GM12878 (cell line): ENCODE measurements at regions not wholly inside any gene's neighbourhood (a gene's known extent, or its start where the extent isn't known, plus 50 kb on each side); places are given as distances from the start of the nearest gene placed in this dataset.

Source experiments
- ATAC-seq: fragments of 200-7000 bp; cut with Tn5 transposase; 3 replicates; pipeline ENCODE4 v1.9.1; 2020; ENCODE audit warnings: mild to moderate bottlenecking, moderate library complexity
- BruUV-seq: library from RNA; stranded (reverse); fragments of 400-500 nt; replicated peaks from 2 replicates; lab custom pipeline; 2021; lab: Mats Ljungman, UMichigan
- CTCF ChIA-PET: fragments of 300-600 bp; sonication (Branson Sonifier 250); formaldehyde crosslinking; extraction: SDS; loops from one replicate; lab custom pipeline; 2021; ENCODE audit warnings: inconsistent platforms; lab: Yijun Ruan, JAX
- POLR2A ChIA-PET: fragments of 350-600 bp; formaldehyde crosslinking; extraction: SDS; loops from one replicate; lab custom pipeline; 2021; ENCODE audit warnings: inconsistent platforms; lab: Charles Lee
- RAD21 ChIA-PET: fragments of 300-600 bp; sonication (Branson Sonifier 250); formaldehyde crosslinking; loops from one replicate; lab custom pipeline; 2023; ENCODE audit warnings: antibody characterized with exemption; ENCODE audit not compliant: unreplicated experiment; lab: Charles Lee
- SMC1A ChIA-PET: fragments of 300-600 bp; sonication (Branson Sonifier 250); formaldehyde crosslinking; loops from one replicate; lab custom pipeline; 2023; ENCODE audit not compliant: unreplicated experiment, uncharacterized antibody; lab: Charles Lee
- DNase-seq: peaks from one replicate; pipeline ENCODE4 v3.0.0-alpha.2; 2011; ENCODE audit warnings: low read depth, low spot score
- FAIRE-seq: peaks from 3 replicates; lab custom pipeline; 2011; peaks lifted over from hg19 to GRCh38; lab: Jason Lieb, UNC
- H2AFZ ChIP-seq: 2 replicates; pipeline ENCODE4 v1.6.0; 2011; ENCODE audit warnings: low read depth, low read length, control low read depth; ENCODE audit not compliant: control insufficient read depth
- H3K27ac ChIP-seq: 2 replicates; pipeline ENCODE4 v1.5.1; 2011; ENCODE audit warnings: control low read depth; ENCODE audit not compliant: control insufficient read depth, insufficient read depth
- H3K27me3 ChIP-seq, 2 experiments: replicated peaks in 1 of 2; 2 replicates each; pipeline versions ENCODE4 v1.6.0 to v1.6.1; 2011; ENCODE audit warnings: low read length in 1 of 2; ENCODE audit not compliant: control insufficient read depth in 2 of 2, insufficient read depth in 2 of 2
- H3K36me3 ChIP-seq, 2 experiments: 2 replicates each; pipeline ENCODE4 v1.5.1; 2011; ENCODE audit warnings: low read length in 1 of 2; ENCODE audit not compliant: control insufficient read depth in 2 of 2, insufficient read depth in 2 of 2
- H3K4me1 ChIP-seq: 2 replicates; pipeline ENCODE4 v1.6.1; 2011; ENCODE audit warnings: mild to moderate bottlenecking, low read length, moderate library complexity, mixed read lengths; ENCODE audit not compliant: control insufficient read depth, insufficient read depth
- H3K4me2 ChIP-seq: 2 replicates; pipeline ENCODE4 v1.6.0; 2011; ENCODE audit warnings: control low read depth; ENCODE audit not compliant: control insufficient read depth, insufficient read depth
- H3K4me3 ChIP-seq: fragments of 200-600 bp; sonication (generic); 2 replicates; pipeline ENCODE4 v1.5.1; 2016
- H3K79me2 ChIP-seq: 2 replicates; pipeline ENCODE4 v1.6.0; 2011; ENCODE audit warnings: low read length; ENCODE audit not compliant: control insufficient read depth, insufficient read depth
- H3K9ac ChIP-seq: 2 replicates; pipeline ENCODE4 v1.8.0; 2011; ENCODE audit warnings: low read length, control low read depth, mixed read lengths; ENCODE audit not compliant: control insufficient read depth, insufficient read depth
- H3K9me3 ChIP-seq: replicated peaks from 3 replicates; pipeline ENCODE4 v1.5.1; 2011; ENCODE audit warnings: mild to moderate bottlenecking, low read length; ENCODE audit not compliant: control insufficient read depth, insufficient read depth
- H4K20me1 ChIP-seq: 2 replicates; pipeline ENCODE4 v1.6.0; 2011; ENCODE audit not compliant: control insufficient read depth, insufficient read depth
- CBFB ChIP-seq: IDR thresholded peaks from 2 replicates; pipeline ENCODE4 v1.6.1; 2016; ENCODE audit warnings: antibody characterized with exemption, low read depth
- CBX3 ChIP-seq: fragments of 200-600 bp; sonication (generic); IDR thresholded peaks from 2 replicates; pipeline ENCODE4 v1.6.1; 2016; ENCODE audit warnings: low read depth, borderline replicate concordance
- CEBPZ ChIP-seq: fragments of 150-350 bp; IDR thresholded peaks from 2 replicates; pipeline ENCODE4 v1.6.1; 2016; ENCODE audit warnings: low read depth, low read length
- CHD1 ChIP-seq: IDR thresholded peaks from 2 replicates; pipeline ENCODE4 v1.6.1; 2012; ENCODE audit warnings: low read depth, low read length, improper control_type of control experiment
- JUND ChIP-seq: IDR thresholded peaks from 2 replicates; pipeline ENCODE4 v1.6.1; 2012; ENCODE audit warnings: low read depth, mild to moderate bottlenecking, low read length, improper control_type of control experiment, moderate library complexity
- MXI1 ChIP-seq: fragments of 150-350 bp; IDR thresholded peaks from 2 replicates; pipeline ENCODE4 v1.6.1; 2011; ENCODE audit warnings: low read depth, mild to moderate bottlenecking, inconsistent platforms, low read length, improper control_type of control experiment
- NRF1 ChIP-seq: conservative IDR thresholded peaks from 2 replicates; pipeline ENCODE4 v1.6.1; 2011; ENCODE audit warnings: mild to moderate bottlenecking, low read depth, low read length, improper control_type of control experiment
- POLR2A ChIP-seq: IDR thresholded peaks from 2 replicates; pipeline ENCODE4 v1.6.1; 2011; ENCODE audit warnings: low read depth, mild to moderate bottlenecking, low read length
- POU2F2 ChIP-seq: IDR thresholded peaks from 3 replicates; pipeline ENCODE4 v1.6.1; 2011; ENCODE audit warnings: low read depth, mild to moderate bottlenecking, low read length, borderline replicate concordance
- RUNX3 ChIP-seq: IDR thresholded peaks from 2 replicates; pipeline ENCODE4 v1.6.1; 2012; ENCODE audit warnings: low read length, inconsistent platforms
- SMC3 ChIP-seq: IDR thresholded peaks from 2 replicates; pipeline ENCODE4 v1.6.1; 2011; ENCODE audit warnings: low read length, improper control_type of control experiment, borderline replicate concordance
- SUPT20H ChIP-seq: IDR thresholded peaks from 2 replicates; pipeline ENCODE4 v1.6.1; 2011; ENCODE audit warnings: low read depth, mild to moderate bottlenecking, low read length, moderate library complexity, borderline replicate concordance; ENCODE audit not compliant: control insufficient read depth
- ZBTB11 ChIP-seq: fragments of 450-650 bp; formaldehyde crosslinking; IDR thresholded peaks from 2 replicates; pipeline ENCODE4 v1.5.0; 2022; ENCODE audit warnings: mild to moderate bottlenecking, missing genetic modification characterization
- ZNF217 ChIP-seq: fragments of 450-650 bp; IDR thresholded peaks from 2 replicates; pipeline ENCODE4 v1.6.1; 2017; ENCODE audit warnings: antibody characterized with exemption, mild to moderate bottlenecking
- ZNF592 ChIP-seq: fragments of 450-650 bp; IDR thresholded peaks from 2 replicates; pipeline ENCODE4 v1.6.1; 2017; ENCODE audit warnings: mild to moderate bottlenecking, moderate library complexity
- WGBS: methylation state at CpG from one replicate; pipeline ENCODE4 v1.1.6; 2016; ENCODE audit warnings: low lambda C conversion rate; ENCODE audit not compliant: insufficient replicate concordance, insufficient coverage; ENCODE audit errors: missing lambda C conversion rate; 5-methylcytosine and 5-hydroxymethylcytosine counted together
- in situ Hi-C: fragments of 300-500 bp; cut with MboI; formaldehyde crosslinking; loops from 9 replicates; pipeline ENCODE4 v1.14.3; 2018; ENCODE audit warnings: mixed read lengths
- intact Hi-C: fragments of 100-400 bp; cut with micrococcal nuclease; formaldehyde crosslinking; loops from one replicate; pipeline ENCODE4 v1.14.2; 2022; ENCODE audit not compliant: unreplicated experiment

- ChIA-PET SMC1A (no interaction called here), CTCF (no interaction called here), RAD21 (no interaction called here), POLR2A (no interaction called here)
- no TSS peak for BruUV-seq
- no peak overlapping the region for H2AFZ ChIP-seq
- no peak overlapping the region for H3K4me2 ChIP-seq
- H3K9ac ChIP-seq: no peak overlapping the region
- FAIRE-seq (no peak), ATAC-seq (no peak), DNase-seq (no peak)
- H4K20me1 ChIP-seq: no peaks in the 10 kb centered on the region
- WGBS: 1% methylated on average over 6 of the region's 6 CpGs
- H3K4me3 ChIP-seq: no peak overlapping the region
- no peaks in the 10 kb centered on the region for H3K36me3 ChIP-seq
- H3K27me3 ChIP-seq: no peaks in the 10 kb centered on the region
- no peaks in the 10 kb centered on the region; the same call in 2 of the 3 replicates for H3K9me3 ChIP-seq
- no peak overlapping the region for H3K27ac ChIP-seq
- in situ Hi-C loops: no loop called here
- H3K4me1 ChIP-seq: no peaks in the 10 kb centered on the region
- no peaks in the 10 kb centered on the region for H3K79me2 ChIP-seq
- intact Hi-C loops: no loop called here
- TF ChIP-seq CBX3 (no peak), JUND (no peak), SUPT20H (no peak), MXI1 (no peak), NRF1 (no peak), CEBPZ (no peak), POU2F2 (no peak), ZNF217 (no peak), CHD1 (no peak), ZNF592 (no peak), SMC3 (no peak), POLR2A (no peak), RUNX3 (no peak), ZBTB11 (CRISPR knock-in tag) (no peak), CBFB (no peak)
Measured at GRCh38 chr22:49031746-49032330, 795.8 kb downstream of the BRD1 start.
